Ascending aorta (tissue), 2 donors: ENCODE measurements at regions not wholly inside any gene's neighbourhood (a gene's known extent, or its start where the extent isn't known, plus 50 kb on each side); places are given as distances from the start of the nearest gene placed in this dataset.
A peak's percentile ranks its signal among the peaks of the same experiment; 100 is the strongest.

Source experiments
- DNase-seq, 2 donors: peaks; one replicate each; pipeline ENCODE4 v3.0.0-alpha.2; 2019; ENCODE audit warnings: low spot score in 2 of 2
- H3K27ac ChIP-seq, 2 donors: fragments of 200-600 bp; sonication (generic); one replicate each; pipeline ENCODE4 v1.5.1; 2016 to 2017; ENCODE audit warnings: mild to moderate bottlenecking in 1 of 2
- H3K27me3 ChIP-seq: fragments of 200-600 bp; sonication (generic); one replicate; pipeline ENCODE4 v1.5.1; 2017
- H3K36me3 ChIP-seq, 2 donors: fragments of 200-600 bp; sonication (generic); one replicate each; pipeline ENCODE4 v1.5.1; 2016
- H3K4me1 ChIP-seq, 2 donors: fragments of 200-600 bp; sonication (generic); one replicate each; pipeline ENCODE4 v1.5.1; 2016 to 2017; ENCODE audit warnings: mild to moderate bottlenecking in 1 of 2
- H3K4me3 ChIP-seq, 2 donors: fragments of 200-600 bp; sonication (generic); one replicate each; pipeline ENCODE4 v1.5.1; 2016 to 2017; ENCODE audit warnings: mild to moderate bottlenecking in 1 of 2
- H3K9me3 ChIP-seq, 2 donors: fragments of 200-600 bp; sonication (generic); one replicate each; pipeline ENCODE4 v1.5.1; 2016
- intact Hi-C: fragments of 100-400 bp; cut with DNase I; formaldehyde crosslinking; loops from one replicate; pipeline ENCODE4 v1.15.1; 2023
- TF ChIP-seq, protein P1 (sequence below), 3 experiments: fragments of 200-600 bp in 2 of 3; fragments of 450-650 bp in 1 of 3; sonication (generic) in 2 of 3; IDR thresholded peaks; one replicate each; pipeline ENCODE4 v1.5.1; 2016 to 2019; ENCODE audit warnings: antibody characterized with exemption in 3 of 3, mild to moderate bottlenecking in 1 of 3, moderate library complexity in 1 of 3

DNA sequence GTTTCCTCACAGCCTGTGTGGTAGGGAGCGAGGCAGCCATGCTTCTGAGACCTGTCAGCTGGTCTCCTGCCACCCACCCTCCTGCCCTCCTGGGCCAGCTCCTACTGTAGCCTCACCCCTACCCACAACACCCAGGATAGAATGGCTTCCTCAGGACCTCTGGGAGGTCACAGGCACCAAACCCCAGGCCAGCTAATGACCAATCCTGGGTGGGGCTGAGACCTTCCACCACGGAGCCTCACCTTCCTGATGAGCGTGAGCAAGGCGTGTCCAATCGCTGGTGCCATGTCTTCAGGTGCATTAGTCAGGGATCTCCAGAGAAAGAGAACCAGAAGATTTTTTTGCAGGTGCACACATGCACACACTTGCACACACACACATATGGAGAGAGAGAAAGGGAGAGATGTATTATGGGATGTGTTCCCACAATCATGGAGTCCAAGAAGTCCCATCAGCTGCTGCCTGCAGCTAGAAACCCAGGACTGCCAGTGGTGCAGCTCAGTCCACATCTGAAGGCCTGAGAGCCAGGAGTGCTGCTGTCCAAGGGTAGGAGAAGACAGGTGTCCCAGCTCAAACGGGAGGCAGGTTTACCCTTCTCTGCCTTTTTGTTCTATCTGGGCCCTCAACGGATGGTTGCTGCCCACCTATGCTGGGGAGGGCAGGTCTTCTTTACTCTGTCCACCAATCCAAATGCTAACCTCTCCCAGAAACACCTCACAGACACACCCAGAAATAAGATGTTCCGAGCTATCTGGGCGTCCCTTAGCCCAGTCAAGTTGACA, 70.4 kb upstream of the HDAC4 start:
- Histone ChIP-seq H3K27me3 (no peaks in the 10 kb centered on the region), H3K4me1 (no peaks in the 10 kb centered on the region), H3K36me3 (no peaks in the 10 kb centered on the region), H3K4me3 (no peak overlapping the region), H3K27ac (no peak overlapping the region), H3K9me3 (no peaks in the 10 kb centered on the region)
- intact Hi-C loops, result no loop called here
- DNase-seq, result peak in 1 of 2 donors; percentile 50
- TF ChIP-seq, protein P1, sequence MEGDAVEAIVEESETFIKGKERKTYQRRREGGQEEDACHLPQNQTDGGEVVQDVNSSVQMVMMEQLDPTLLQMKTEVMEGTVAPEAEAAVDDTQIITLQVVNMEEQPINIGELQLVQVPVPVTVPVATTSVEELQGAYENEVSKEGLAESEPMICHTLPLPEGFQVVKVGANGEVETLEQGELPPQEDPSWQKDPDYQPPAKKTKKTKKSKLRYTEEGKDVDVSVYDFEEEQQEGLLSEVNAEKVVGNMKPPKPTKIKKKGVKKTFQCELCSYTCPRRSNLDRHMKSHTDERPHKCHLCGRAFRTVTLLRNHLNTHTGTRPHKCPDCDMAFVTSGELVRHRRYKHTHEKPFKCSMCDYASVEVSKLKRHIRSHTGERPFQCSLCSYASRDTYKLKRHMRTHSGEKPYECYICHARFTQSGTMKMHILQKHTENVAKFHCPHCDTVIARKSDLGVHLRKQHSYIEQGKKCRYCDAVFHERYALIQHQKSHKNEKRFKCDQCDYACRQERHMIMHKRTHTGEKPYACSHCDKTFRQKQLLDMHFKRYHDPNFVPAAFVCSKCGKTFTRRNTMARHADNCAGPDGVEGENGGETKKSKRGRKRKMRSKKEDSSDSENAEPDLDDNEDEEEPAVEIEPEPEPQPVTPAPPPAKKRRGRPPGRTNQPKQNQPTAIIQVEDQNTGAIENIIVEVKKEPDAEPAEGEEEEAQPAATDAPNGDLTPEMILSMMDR (IDR thresholded peaks at IDR 0.05), result no peak

DNA sequence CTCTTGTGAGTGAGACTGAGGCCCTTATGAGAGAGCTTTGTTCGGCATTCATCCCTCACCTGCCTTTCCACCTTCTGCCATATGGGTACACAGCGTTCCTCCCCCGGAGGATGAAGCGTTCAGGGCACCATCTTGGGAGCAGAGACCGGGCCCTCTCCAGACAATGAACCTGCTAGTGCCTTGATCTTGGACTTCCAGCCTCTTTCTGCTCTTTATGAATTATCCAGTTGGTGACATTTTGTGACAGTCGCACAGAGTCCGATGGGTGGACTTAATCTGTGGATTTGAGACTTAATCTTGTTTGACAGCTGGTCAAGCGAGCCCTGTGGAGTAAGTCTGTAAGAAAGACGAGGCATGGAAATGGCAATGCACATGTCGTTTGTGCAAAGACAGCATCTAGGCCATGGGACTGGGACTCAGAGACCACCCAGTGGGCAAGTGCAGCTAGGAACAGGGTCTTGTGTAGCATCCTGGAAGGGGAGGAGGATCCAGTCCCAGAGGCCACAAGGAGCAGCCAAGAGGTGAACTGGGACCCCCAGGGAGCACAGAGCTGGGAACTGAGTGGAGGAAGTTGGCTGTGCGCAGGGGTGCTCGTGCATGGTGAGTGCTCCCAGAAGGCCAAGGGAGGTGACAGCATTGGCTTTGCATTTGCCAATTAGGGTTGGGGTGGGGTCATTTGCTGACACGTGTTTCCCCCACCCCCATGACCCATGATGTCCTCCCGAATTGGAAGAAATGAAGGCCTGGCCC, 69.5 kb upstream of the HDAC4 start:
- peak in 1 of 2 donors; percentile 53 for DNase-seq

DNA sequence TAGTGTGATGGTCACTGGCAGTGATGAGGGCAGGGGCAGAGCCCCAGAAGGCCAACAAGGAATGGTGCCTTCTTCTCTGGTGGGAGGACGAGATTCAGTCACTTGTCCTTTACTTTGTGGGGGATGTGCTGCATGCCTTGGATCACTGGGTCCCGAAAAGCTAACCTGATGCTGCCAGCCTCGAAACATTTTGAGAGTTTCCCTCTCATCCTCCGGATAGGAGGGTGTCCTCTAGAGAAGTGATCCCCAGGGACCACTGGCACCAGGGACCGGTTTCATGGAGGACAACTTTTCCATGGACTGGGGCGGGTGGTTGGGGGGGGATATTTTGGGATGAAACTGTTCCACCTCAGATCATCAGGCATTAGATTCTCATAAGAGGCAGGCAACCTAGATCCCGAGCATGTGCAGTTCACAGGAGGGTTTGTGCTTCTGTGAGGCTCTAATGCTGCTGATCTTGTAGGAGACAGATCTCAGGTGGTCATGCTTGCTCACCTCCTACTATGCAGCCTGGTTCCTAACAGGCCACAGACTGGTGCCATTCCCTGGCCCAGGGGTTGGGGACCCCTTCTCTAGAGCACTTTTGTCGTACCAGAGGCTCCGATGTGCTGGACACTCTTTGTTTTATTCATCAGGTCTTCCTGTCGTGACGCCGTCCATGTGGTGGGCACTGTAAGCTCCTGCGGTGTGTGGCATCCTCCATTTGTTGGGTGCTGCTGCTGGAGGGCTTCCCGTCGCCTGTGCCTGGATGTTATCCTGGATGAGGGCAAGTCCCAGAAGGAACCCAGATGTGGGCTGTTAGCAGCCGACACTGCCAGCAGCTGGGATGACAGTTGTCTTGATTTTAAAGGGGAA, 68.5 kb upstream of the HDAC4 start:
- intact Hi-C loops, result loop anchor here (10.0 kb wide), 1 partner anchor 555 kb away; the partner anchor contains the start of gene NDUFA10
- no peak overlapping the region for H3K27ac ChIP-seq
- TF ChIP-seq, protein P1 (IDR thresholded peaks at IDR 0.05), result no peak
- H3K4me1 ChIP-seq, result no peaks in the 10 kb centered on the region
- no peaks in the 10 kb centered on the region for H3K27me3 ChIP-seq
- no peaks in the 10 kb centered on the region for H3K9me3 ChIP-seq
- H3K36me3 ChIP-seq, result no peaks in the 10 kb centered on the region
- H3K4me3 ChIP-seq, result no peak overlapping the region
- peak in 1 of 2 donors; percentile 59 for DNase-seq

More for the DNA sequence above, 69.5 kb upstream of the HDAC4 start:
- Histone ChIP-seq H3K9me3 (no peaks in the 10 kb centered on the region), H3K27ac (no peak overlapping the region), H3K4me1 (no peaks in the 10 kb centered on the region), H3K4me3 (no peak overlapping the region), H3K27me3 (no peaks in the 10 kb centered on the region), H3K36me3 (no peaks in the 10 kb centered on the region)
- TF ChIP-seq, protein P1 (IDR thresholded peaks at IDR 0.05), result no peak
- intact Hi-C loops, result no loop called here

DNA sequence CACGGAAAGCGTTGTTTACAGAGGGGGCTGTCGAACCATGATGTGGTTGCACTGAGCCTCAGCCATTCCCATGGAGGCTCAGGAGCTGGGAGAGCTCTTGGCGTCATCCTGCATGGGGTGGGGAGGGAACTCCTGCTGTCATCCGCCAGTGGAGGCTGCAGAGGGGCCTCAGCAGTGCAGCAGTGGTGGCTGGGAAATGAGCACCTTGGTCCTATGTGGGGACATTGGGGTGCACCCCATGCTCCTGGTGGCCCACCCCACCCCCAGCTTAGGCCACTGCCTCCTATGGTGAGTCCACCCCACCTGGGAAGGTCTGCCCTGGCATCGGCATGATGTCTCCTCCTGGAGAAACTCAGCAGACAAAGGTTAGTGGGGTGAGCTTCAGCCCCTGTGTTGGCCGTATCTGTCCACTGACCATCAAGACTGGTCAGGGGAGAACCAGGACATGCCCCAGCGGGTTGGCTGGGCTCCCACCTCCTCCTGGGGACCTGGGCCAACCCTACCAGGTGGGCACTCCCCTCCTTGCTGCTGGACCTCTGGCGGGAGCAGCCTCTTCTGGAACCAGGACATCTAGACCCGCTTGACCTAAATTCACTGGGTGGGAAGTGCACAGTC, 67.8 kb upstream of the HDAC4 start:
- no peak overlapping the region for H3K27ac ChIP-seq
- DNase-seq, result peak in 1 of 2 donors; percentile 48
- TF ChIP-seq, protein P1 (IDR thresholded peaks at IDR 0.05), result no peak
- no peaks in the 10 kb centered on the region for H3K36me3 ChIP-seq
- H3K4me1 ChIP-seq, result no peaks in the 10 kb centered on the region
- H3K9me3 ChIP-seq, result no peaks in the 10 kb centered on the region
- no peak overlapping the region for H3K4me3 ChIP-seq
- intact Hi-C loops, result loop anchor here (10.0 kb wide), 1 partner anchor 556 kb away; the partner anchor contains the start of gene NDUFA10
- H3K27me3 ChIP-seq, result no peaks in the 10 kb centered on the region

DNA sequence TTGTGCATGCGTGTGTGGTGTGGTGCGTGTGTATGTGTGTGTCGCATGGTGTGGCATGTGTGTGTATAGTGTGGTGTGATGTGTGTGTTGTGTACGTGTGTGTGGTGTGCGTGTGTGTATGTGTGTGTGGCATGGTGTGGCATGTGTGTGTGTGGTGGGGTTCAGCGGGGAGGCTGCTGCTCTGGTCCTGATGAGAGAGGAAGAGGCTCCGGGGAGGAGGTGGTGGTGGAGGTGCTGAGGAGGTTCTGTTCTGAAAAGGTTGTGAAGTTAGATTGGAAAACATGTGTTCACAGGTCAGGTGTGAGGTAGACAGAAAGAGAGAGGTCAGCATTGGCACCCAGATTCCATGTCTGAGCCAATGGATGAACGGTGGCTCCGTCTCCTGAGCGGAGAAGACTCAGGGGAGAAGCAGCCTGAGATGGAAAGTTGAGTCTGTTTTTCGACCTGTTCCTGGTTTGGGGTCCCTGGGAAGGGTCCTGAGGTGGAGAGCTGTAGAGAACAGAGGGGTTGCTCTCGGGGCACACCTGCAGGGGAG, 67.2 kb upstream of the HDAC4 start:
- DNase-seq, result peak in 1 of 2 donors; percentile 55
- TF ChIP-seq, protein P1 (IDR thresholded peaks at IDR 0.05), result no peak
- Histone ChIP-seq H3K36me3 (no peaks in the 10 kb centered on the region), H3K27me3 (no peaks in the 10 kb centered on the region), H3K9me3 (no peaks in the 10 kb centered on the region), H3K4me1 (no peaks in the 10 kb centered on the region), H3K27ac (no peak overlapping the region), H3K4me3 (no peak overlapping the region)
- intact Hi-C loops, result loop anchor here (10.0 kb wide), 1 partner anchor 557 kb away; the partner anchor contains the start of gene NDUFA10
